Activated CD4-positive, alpha-beta T cell treated with anti-CD3 and anti-CD28 coated beads for 36 hours (primary cell): ENCODE measurements at regions not wholly inside any gene's neighbourhood (a gene's known extent, or its start where the extent isn't known, plus 50 kb on each side); places are given as distances from the start of the nearest gene placed in this dataset.
"Not testable (repeated sequence)": the region's sequence is repeated elsewhere in the genome, so short reads cannot be mapped to it uniquely, and the experiment has no call there.

Experiments
- ATAC-seq: fragments of 200-7000 bp; cut with Tn5 transposase; one replicate; pipeline ENCODE4 v1.10.0; 2021; ENCODE audit warnings: mild to moderate bottlenecking, moderate library complexity
- CTCF ChIA-PET: fragments of 350-600 bp; sonication (Branson Sonifier 250); formaldehyde crosslinking; loops from one replicate; lab custom pipeline; 2021; ENCODE audit warnings: antibody characterized with exemption; lab: Charles Lee
- POLR2A ChIA-PET: fragments of 350-600 bp; sonication (Branson Sonifier 250); formaldehyde crosslinking; loops from one replicate; lab custom pipeline; 2021; ENCODE audit warnings: antibody characterized with exemption, inconsistent platforms; lab: Charles Lee
- DNase-seq: peaks from one replicate; pipeline ENCODE4 v3.0.0-alpha.2; 2020
- H3K27ac Mint-ChIP-seq: one replicate; pipeline ENCODE4 v1.8.0; 2021; ENCODE audit warnings: mixed read lengths
- H3K27me3 Mint-ChIP-seq: one replicate; pipeline ENCODE4 v1.8.0; 2021; ENCODE audit warnings: mixed read lengths
- H3K36me3 Mint-ChIP-seq: one replicate; pipeline ENCODE4 v1.8.0; 2021; ENCODE audit warnings: low read depth, mixed read lengths
- H3K4me1 Mint-ChIP-seq: one replicate; pipeline ENCODE4 v1.8.0; 2021; ENCODE audit warnings: mixed read lengths
- H3K4me3 Mint-ChIP-seq: one replicate; pipeline ENCODE4 v1.8.0; 2021; ENCODE audit warnings: mild to moderate bottlenecking, moderate library complexity, mixed read lengths
- H3K9me3 Mint-ChIP-seq: one replicate; pipeline ENCODE4 v1.8.0; 2021; ENCODE audit warnings: low read depth, mixed read lengths
- intact Hi-C, 2 experiments: fragments of 100-400 bp; cut with DNase I in 1 of 2; cut with micrococcal nuclease in 1 of 2; formaldehyde crosslinking; loops; one replicate each; pipeline versions ENCODE4 v1.14.2 to v1.15.1; 2022 to 2024; cut with DNase I, micrococcal nuclease

DNA sequence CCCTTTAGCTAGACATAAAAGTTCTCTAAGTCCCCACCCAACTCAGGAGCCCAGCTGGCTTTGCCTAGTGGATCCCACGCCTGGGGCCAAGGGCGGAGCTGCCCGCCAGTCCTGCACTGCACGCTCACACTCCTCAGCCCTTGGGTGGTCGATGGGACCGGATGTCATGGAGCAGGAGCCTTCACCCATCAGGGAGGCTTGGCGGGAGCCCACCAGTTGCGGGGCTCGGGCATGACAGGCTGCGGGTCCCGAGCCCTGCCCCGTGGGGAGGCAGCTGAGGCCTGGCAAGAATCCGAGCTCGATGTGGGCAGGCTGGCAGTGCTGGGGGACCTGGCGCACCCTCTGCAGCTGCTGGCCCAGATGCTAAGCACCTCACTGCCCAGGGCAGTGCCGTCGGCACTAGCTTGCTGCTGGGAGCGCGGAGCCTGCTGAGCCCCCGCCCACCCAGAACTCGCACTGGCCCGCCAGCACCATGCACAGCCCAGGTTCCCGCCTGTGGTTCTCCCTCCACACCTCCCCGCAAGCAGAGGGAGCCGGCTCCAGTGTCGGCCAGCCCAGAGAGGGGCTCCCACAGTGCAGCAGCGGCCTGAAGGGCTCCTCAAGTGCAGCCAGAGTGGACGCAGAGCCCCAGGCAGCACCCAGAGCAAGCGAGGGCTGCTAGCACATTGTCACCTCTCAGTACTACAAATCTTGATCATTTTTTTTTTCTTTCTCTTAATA is 391.4 kb upstream of the NDN start:
- no peak for DNase-seq
- CTCF ChIA-PET = no interaction called here
- Mint-ChIP-seq H3K36me3 (no peaks in the 10 kb centered on the region), H3K4me3 (no peak overlapping the region), H3K27ac (no peak overlapping the region), H3K4me1 (no peaks in the 10 kb centered on the region), H3K27me3 (no peaks in the 10 kb centered on the region), H3K9me3 (peaks cover 13% of the 10 kb centered on the region)
- POLR2A ChIA-PET = no interaction called here
- intact Hi-C loops = no loop called here
- no peak for ATAC-seq

DNA sequence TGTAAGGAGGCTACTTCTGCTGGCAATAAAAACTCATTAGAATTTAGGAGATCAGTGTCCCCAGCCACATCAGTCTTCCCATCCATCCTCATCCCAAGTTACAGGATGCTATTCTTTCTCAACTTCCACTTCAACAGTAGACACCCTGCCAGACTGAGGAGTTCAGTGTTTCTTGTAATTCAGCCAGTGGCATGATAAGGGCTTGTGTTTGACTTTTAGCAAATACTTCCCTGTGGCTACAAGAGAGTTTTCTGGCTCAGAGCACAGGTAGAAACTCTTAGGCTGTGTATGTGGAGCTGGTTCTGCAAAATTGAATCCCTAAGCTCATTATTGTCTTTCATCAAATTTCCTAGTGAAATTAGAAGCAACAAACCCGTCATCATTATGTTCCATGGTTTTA is 401.8 kb upstream of the NDN start:
- peaks cover 27% of the 10 kb centered on the region for H3K9me3 Mint-ChIP-seq
- CTCF ChIA-PET = interaction anchor here (0.6 kb wide), 1 partner anchor 1279 kb away, joined by 3 read pairs; no protein-coding TSS in a partner anchor

DNA sequence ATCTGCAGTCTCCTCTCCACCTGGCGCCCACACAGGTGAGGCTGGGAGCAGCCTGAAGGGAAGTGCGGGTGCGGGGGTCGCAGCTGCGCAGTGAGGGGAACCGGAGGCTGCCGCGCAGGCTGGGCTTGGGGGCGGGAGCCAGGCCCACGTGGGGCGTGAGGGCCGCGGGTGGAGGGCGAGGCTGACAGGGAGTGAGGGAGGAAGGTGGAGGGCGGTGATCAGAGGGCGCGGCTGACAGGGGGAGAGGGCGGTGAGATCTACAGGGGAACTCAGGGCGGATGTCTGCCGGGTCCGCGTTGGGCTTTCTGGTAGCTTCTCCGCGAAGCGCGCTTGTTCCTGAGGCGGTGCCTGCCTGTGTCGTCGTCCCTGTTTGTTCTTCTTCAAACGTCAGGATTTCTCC is 414.4 kb upstream of the NDN start:
- H3K4me3 Mint-ChIP-seq, CTCF ChIA-PET, H3K27me3 Mint-ChIP-seq, POLR2A ChIA-PET, H3K27ac Mint-ChIP-seq, ATAC-seq, intact Hi-C loops, H3K9me3 Mint-ChIP-seq, H3K4me1 Mint-ChIP-seq, H3K36me3 Mint-ChIP-seq, DNase-seq: not testable (repeated sequence)

More for the DNA sequence above, 401.8 kb upstream of the NDN start:
- H3K36me3 Mint-ChIP-seq, POLR2A ChIA-PET, H3K4me3 Mint-ChIP-seq, H3K27me3 Mint-ChIP-seq, intact Hi-C loops, H3K27ac Mint-ChIP-seq, ATAC-seq, H3K4me1 Mint-ChIP-seq, DNase-seq: not testable (repeated sequence)

DNA sequence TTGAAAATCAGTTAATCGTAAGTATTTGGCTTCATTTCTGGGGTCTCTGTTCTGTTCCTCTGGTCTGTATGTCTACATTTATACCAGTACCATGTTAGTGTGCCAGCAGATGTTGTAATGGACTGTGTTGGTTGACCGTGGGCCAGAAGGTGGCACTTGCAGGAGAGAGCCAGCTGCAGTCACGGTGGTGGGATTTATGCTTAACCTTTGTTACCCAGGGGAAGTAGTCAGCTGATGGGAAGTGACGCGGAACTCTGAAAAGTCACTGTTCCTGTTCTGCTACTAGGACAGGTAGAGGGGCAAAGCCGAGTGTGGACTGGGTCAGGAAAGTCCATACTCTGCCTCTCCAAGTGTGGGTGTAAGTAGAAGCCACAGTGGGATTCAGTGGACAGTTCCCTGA is 420.4 kb upstream of the NDN start:
- H3K4me1 Mint-ChIP-seq, intact Hi-C loops, H3K4me3 Mint-ChIP-seq, H3K36me3 Mint-ChIP-seq, POLR2A ChIA-PET, DNase-seq, H3K27me3 Mint-ChIP-seq, H3K27ac Mint-ChIP-seq, ATAC-seq, CTCF ChIA-PET: not testable (repeated sequence)
- H3K9me3 Mint-ChIP-seq = peaks cover 16% of the 10 kb centered on the region

DNA sequence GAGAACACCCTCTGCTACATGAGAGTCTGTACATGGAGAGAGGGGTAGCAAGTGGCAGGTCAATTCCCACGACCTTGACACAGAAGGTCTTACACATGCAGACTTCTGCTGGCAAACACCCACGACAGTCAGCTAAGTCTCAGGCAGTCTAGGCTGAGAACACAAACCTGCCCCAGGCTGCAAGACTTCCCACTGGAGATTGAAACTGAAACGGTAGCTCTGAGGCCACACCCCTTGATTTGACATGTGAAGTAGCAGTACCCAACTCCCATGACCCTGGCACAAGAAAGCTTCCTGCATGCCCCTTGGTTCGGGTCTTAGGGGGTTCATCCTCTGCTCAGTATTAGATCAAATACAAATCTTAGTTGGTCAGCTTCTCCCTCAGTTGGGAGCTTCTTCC is 420.8 kb upstream of the NDN start:
- POLR2A ChIA-PET, DNase-seq, H3K27me3 Mint-ChIP-seq, CTCF ChIA-PET, H3K4me1 Mint-ChIP-seq, H3K4me3 Mint-ChIP-seq, ATAC-seq, intact Hi-C loops, H3K27ac Mint-ChIP-seq, H3K36me3 Mint-ChIP-seq: not testable (repeated sequence)
- H3K9me3 Mint-ChIP-seq = peaks cover 15% of the 10 kb centered on the region

DNA sequence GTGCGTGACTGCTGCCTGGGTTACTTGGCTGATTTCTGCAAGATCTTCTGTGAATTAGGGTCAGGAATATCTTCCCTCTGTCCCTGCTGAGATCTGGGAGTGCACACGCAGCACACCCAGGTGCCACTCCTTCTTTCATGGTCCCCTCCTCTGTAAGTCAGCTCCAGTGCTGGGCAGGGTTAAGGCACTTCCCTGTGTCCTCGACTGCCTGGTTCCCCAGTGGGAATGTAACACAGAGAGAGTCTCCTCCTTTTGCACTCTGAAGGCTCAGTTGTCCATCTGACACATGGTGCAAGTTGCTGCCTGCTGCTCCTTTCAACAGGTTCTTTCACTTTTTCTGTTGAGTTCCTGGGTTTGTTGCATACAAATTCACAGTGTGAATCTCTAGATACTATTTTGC is 421.2 kb upstream of the NDN start:
- H3K27ac Mint-ChIP-seq, H3K36me3 Mint-ChIP-seq, ATAC-seq, CTCF ChIA-PET, POLR2A ChIA-PET, intact Hi-C loops, DNase-seq, H3K27me3 Mint-ChIP-seq, H3K4me1 Mint-ChIP-seq, H3K4me3 Mint-ChIP-seq: not testable (repeated sequence)
- H3K9me3 Mint-ChIP-seq = peaks cover 18% of the 10 kb centered on the region

DNA sequence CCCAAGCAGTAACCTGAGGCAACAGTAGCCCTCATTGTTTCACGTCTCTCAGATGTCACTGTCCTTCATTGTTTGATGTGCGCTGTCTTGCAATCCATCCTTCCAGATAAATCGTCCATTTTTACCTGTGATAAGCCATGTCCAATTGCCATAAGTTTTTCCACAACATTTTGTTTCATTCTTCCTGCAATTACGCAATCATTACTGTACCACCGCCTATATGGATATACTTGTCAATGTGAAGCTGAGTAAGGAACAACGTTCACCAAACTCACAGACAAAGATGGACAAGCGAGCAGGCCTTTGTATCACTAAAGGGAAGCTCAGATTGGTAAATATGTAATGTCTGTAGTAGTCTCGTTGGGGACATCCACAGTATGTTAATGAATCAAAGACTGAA is 452.5 kb upstream of the NDN start:
- DNase-seq, H3K9me3 Mint-ChIP-seq, H3K4me1 Mint-ChIP-seq, H3K27ac Mint-ChIP-seq, H3K4me3 Mint-ChIP-seq, CTCF ChIA-PET, intact Hi-C loops, H3K27me3 Mint-ChIP-seq, H3K36me3 Mint-ChIP-seq, POLR2A ChIA-PET, ATAC-seq: not testable (repeated sequence)

DNA sequence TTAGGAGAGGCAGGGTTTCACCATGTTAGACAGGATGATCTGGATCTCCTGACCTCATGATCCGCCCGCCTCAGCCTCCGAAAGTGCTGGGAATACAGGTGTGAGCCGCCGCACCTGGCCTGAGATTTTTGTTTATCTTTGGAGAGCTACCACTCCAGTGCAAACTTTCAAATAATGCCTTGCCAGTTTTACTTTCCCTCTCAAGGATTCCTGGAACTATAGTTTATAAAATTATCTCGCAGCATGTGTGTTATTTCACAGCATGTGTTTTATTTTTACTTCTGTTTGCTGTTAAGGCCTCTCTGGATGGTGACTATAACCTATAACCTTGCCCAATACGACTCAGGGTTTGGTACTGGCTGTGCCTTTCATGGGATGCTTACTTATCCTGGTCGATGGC is 458.0 kb upstream of the NDN start:
- intact Hi-C loops, DNase-seq, H3K27ac Mint-ChIP-seq, POLR2A ChIA-PET, H3K9me3 Mint-ChIP-seq, H3K27me3 Mint-ChIP-seq, H3K4me3 Mint-ChIP-seq, ATAC-seq, H3K4me1 Mint-ChIP-seq, H3K36me3 Mint-ChIP-seq, CTCF ChIA-PET: not testable (repeated sequence)

DNA sequence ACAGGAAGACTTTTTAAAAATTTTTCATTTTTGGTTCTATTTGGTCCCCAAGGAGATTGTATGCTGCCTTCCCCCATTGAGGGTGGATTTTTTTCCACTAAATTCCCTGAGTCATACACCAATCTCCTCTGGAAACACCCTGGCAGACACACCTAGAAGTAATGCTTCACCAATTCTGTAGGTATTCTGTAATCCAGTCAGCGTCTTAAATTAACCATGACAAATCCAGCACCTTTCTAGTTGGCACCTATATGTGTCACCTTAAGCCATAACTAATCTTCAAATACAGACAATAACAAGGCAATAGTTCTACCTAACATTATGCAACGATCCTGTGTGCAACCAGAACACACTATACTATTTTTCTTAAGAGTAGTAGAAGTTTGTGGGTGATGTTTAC is 459.1 kb upstream of the NDN start:
- CTCF ChIA-PET = no interaction called here
- H3K27ac Mint-ChIP-seq = no peak overlapping the region
- no peak for ATAC-seq
- H3K4me1 Mint-ChIP-seq = no peaks in the 10 kb centered on the region
- intact Hi-C loops = no loop called here
- POLR2A ChIA-PET = no interaction called here
- no peak overlapping the region for H3K4me3 Mint-ChIP-seq
- DNase-seq = no peak
- H3K27me3 Mint-ChIP-seq = no peaks in the 10 kb centered on the region
- no peaks in the 10 kb centered on the region for H3K9me3 Mint-ChIP-seq
- no peaks in the 10 kb centered on the region for H3K36me3 Mint-ChIP-seq

DNA sequence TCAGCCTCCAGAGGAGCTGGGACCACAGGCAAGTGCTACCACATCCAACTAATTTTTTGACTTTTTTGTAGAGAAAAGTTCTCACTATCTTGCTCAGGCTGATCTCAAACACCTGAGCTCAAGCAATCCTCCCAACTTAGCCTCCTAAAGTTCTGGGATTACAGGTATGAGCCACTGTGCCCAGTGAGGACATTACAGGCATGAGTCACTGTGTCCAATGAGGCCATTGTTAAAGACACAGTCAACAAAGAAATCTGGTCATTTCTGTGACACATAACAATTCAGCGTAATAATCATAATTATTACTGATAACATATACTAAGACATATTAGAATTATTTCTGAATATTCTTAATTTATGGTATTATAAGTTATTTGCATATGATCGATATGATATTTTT is 463.4 kb upstream of the NDN start:
- intact Hi-C loops = no loop called here
- Mint-ChIP-seq H3K9me3 (peaks cover 9% of the 10 kb centered on the region), H3K36me3 (no peaks in the 10 kb centered on the region), H3K4me1 (no peaks in the 10 kb centered on the region), H3K27ac (no peak overlapping the region), H3K4me3 (no peak overlapping the region), H3K27me3 (no peaks in the 10 kb centered on the region)
- POLR2A ChIA-PET = no interaction called here
- ATAC-seq (no peak), DNase-seq (no peak)
- CTCF ChIA-PET = no interaction called here

DNA sequence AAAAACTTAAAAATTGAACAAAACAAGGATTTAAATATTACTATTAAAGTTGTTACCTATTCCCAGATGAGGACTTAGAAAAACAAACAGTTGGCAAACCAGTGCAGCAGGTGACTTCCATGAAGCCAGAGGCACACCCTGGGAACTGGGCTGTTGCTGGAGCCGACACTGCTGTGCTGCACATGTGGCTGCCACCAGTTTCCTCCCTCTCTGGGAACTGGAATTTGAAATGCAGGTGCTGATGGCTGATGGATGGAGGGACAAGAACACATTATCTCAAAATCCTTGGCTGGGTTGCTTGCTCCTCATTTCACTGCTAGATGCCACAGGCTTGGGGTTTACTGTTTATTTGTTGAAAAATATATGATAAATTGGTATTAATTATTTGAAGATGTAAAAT is 471.2 kb upstream of the NDN start:
- CTCF ChIA-PET = not testable (repeated sequence)
- peaks cover 12% of the 10 kb centered on the region for H3K9me3 Mint-ChIP-seq

DNA sequence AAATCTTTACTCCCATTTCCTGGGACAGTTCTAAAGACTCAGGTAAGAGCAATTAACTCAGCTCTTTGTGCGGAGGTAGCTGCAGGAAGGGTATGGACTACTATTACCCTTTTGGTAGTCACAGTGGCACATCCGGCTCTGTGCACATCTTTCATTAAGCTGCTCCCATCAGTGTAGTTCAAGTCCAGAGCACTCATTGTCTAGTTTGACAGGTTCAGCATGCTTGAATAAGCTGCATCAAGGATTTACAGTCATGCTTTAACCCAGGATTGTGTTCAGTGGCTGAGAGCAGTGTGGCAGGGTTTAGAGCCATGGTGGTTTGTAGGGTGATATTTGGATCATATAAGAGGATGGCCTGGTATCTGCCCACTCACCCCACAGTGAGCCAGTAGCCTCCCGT is 478.4 kb upstream of the NDN start:
- H3K27ac Mint-ChIP-seq, H3K4me3 Mint-ChIP-seq, H3K4me1 Mint-ChIP-seq, H3K36me3 Mint-ChIP-seq, DNase-seq, H3K27me3 Mint-ChIP-seq, CTCF ChIA-PET, ATAC-seq, H3K9me3 Mint-ChIP-seq, POLR2A ChIA-PET: not testable (repeated sequence)
- intact Hi-C loops = loop anchor here in 1 of 2 experiments (5.0 kb wide), 1 partner anchor 392 kb away; no protein-coding TSS in a partner anchor

More for the DNA sequence above, 471.2 kb upstream of the NDN start:
- H3K27me3 Mint-ChIP-seq, H3K36me3 Mint-ChIP-seq, POLR2A ChIA-PET, ATAC-seq, H3K4me1 Mint-ChIP-seq, H3K27ac Mint-ChIP-seq, intact Hi-C loops, DNase-seq, H3K4me3 Mint-ChIP-seq: not testable (repeated sequence)
